ENCODE measurements at regions not wholly inside any gene's neighbourhood (a gene's known extent, or its start where the extent isn't known, plus 50 kb on each side); places are given as distances from the start of the nearest gene placed in this dataset.

- Mint-ChIP-seq H3K4me1 (no peaks in the 10 kb centered on the region), H3K27me3 (no peaks in the 10 kb centered on the region), H3K27ac (no peak overlapping the region), H3K36me3 (ENCODE audit: low read depth) (no peaks in the 10 kb centered on the region), H3K4me3 (no peak overlapping the region)
- DNase-seq: no peak
- H3K9me3 ChIP-seq (ENCODE audit: control insufficient read depth, low read length, poor library complexity, severe bottlenecking): no peaks in the 10 kb centered on the region
- ATAC-seq: no peak
Observed at GRCh38 chr16:49012961-49013726, 268.5 kb downstream of the CBLN1 start.

GRCh38 chr16:49011901-49012300 is 269.7 kb downstream of the CBLN1 start:
- H3K9me3 ChIP-seq (ENCODE audit: control insufficient read depth, low read length, poor library complexity, severe bottlenecking): no peaks in the 10 kb centered on the region
- no peak overlapping the region for H3K4me3 Mint-ChIP-seq
- DNase-seq: no peak
- no peak overlapping the region for H3K27ac Mint-ChIP-seq
- H3K36me3 Mint-ChIP-seq (ENCODE audit: low read depth): no peaks in the 10 kb centered on the region
- no peaks in the 10 kb centered on the region for H3K4me1 Mint-ChIP-seq
- no peak for ATAC-seq
- no peaks in the 10 kb centered on the region for H3K27me3 Mint-ChIP-seq

- H3K4me1 Mint-ChIP-seq: no peaks in the 10 kb centered on the region
- H3K4me3 Mint-ChIP-seq: no peak overlapping the region
- no peak overlapping the region for H3K27ac Mint-ChIP-seq
- no peak for ATAC-seq
- H3K36me3 Mint-ChIP-seq (ENCODE audit: low read depth): peaks cover 2% of the 10 kb centered on the region
- DNase-seq: no peak
- H3K27me3 Mint-ChIP-seq: no peaks in the 10 kb centered on the region
- H3K9me3 ChIP-seq (ENCODE audit: control insufficient read depth, low read length, poor library complexity, severe bottlenecking): no peaks in the 10 kb centered on the region
Observed at GRCh38 chr16:49010879-49011278, 270.8 kb downstream of the CBLN1 start.

- H3K36me3 Mint-ChIP-seq (ENCODE audit: low read depth): peaks cover 2% of the 10 kb centered on the region
- no peaks in the 10 kb centered on the region for H3K27me3 Mint-ChIP-seq
- no peak for ATAC-seq
- no peaks in the 10 kb centered on the region for H3K9me3 ChIP-seq (ENCODE audit: control insufficient read depth, low read length, poor library complexity, severe bottlenecking)
- H3K4me3 Mint-ChIP-seq: no peak overlapping the region
- DNase-seq: no peak
- H3K4me1 Mint-ChIP-seq: no peaks in the 10 kb centered on the region
- H3K27ac Mint-ChIP-seq: no peak overlapping the region
Observed at GRCh38 chr16:49010396-49010795, 271.2 kb downstream of the CBLN1 start.

GRCh38 chr16:49009204-49009603 is 272.4 kb downstream of the CBLN1 start:
- no peak overlapping the region for H3K4me3 Mint-ChIP-seq
- no peak for ATAC-seq
- DNase-seq: no peak
- H3K4me1 Mint-ChIP-seq: no peaks in the 10 kb centered on the region
- H3K9me3 ChIP-seq (ENCODE audit: control insufficient read depth, low read length, poor library complexity, severe bottlenecking): no peaks in the 10 kb centered on the region
- no peaks in the 10 kb centered on the region for H3K27me3 Mint-ChIP-seq
- peaks cover 2% of the 10 kb centered on the region for H3K36me3 Mint-ChIP-seq (ENCODE audit: low read depth)
- H3K27ac Mint-ChIP-seq: no peak overlapping the region

- no peak for ATAC-seq
Observed at GRCh38 chr16:49003992-49004391, 277.6 kb downstream of the CBLN1 start.

GRCh38 chr16:49003022-49003421 is 278.6 kb downstream of the CBLN1 start:
- no peak for ATAC-seq
- no peaks in the 10 kb centered on the region for H3K4me1 Mint-ChIP-seq
- no peaks in the 10 kb centered on the region for H3K27me3 Mint-ChIP-seq
- H3K36me3 Mint-ChIP-seq (ENCODE audit: low read depth): peaks cover 2% of the 10 kb centered on the region
- no peak for DNase-seq
- no peaks in the 10 kb centered on the region for H3K9me3 ChIP-seq (ENCODE audit: control insufficient read depth, low read length, poor library complexity, severe bottlenecking)
- H3K27ac Mint-ChIP-seq: no peak overlapping the region
- H3K4me3 Mint-ChIP-seq: no peak overlapping the region

More at GRCh38 chr16:49003992-49004391, 277.6 kb downstream of the CBLN1 start:
- H3K27me3 Mint-ChIP-seq: no peaks in the 10 kb centered on the region
- H3K9me3 ChIP-seq (ENCODE audit: control insufficient read depth, low read length, poor library complexity, severe bottlenecking): no peaks in the 10 kb centered on the region
- H3K27ac Mint-ChIP-seq: no peak overlapping the region
- H3K36me3 Mint-ChIP-seq (ENCODE audit: low read depth): peaks cover 2% of the 10 kb centered on the region
- no peak for DNase-seq
- no peak overlapping the region for H3K4me3 Mint-ChIP-seq
- H3K4me1 Mint-ChIP-seq: no peaks in the 10 kb centered on the region

- H3K27me3 Mint-ChIP-seq: no peaks in the 10 kb centered on the region
- ATAC-seq: no peak
- H3K4me3 Mint-ChIP-seq: no peak overlapping the region
- no peaks in the 10 kb centered on the region for H3K36me3 Mint-ChIP-seq (ENCODE audit: low read depth)
- DNase-seq: no peak
- no peak overlapping the region for H3K27ac Mint-ChIP-seq
- H3K9me3 ChIP-seq (ENCODE audit: control insufficient read depth, low read length, poor library complexity, severe bottlenecking): no peaks in the 10 kb centered on the region
- H3K4me1 Mint-ChIP-seq: no peaks in the 10 kb centered on the region
Observed at GRCh38 chr16:49000594-49000993, 281.0 kb downstream of the CBLN1 start.

GRCh38 chr16:48999508-48999907 is 282.1 kb downstream of the CBLN1 start:
- ATAC-seq (no peak), DNase-seq (no peak)
- Mint-ChIP-seq H3K4me3 (no peak overlapping the region), H3K36me3 (ENCODE audit: low read depth) (no peaks in the 10 kb centered on the region), H3K27me3 (no peaks in the 10 kb centered on the region), H3K4me1 (no peaks in the 10 kb centered on the region), H3K27ac (no peak overlapping the region)
- no peaks in the 10 kb centered on the region for H3K9me3 ChIP-seq (ENCODE audit: control insufficient read depth, low read length, poor library complexity, severe bottlenecking)

- Mint-ChIP-seq H3K4me1 (no peaks in the 10 kb centered on the region), H3K36me3 (ENCODE audit: low read depth) (no peaks in the 10 kb centered on the region), H3K27ac (no peak overlapping the region), H3K27me3 (no peaks in the 10 kb centered on the region), H3K4me3 (no peak overlapping the region)
- H3K9me3 ChIP-seq (ENCODE audit: control insufficient read depth, low read length, poor library complexity, severe bottlenecking): no peaks in the 10 kb centered on the region
- ATAC-seq (no peak), DNase-seq (no peak)
Observed at GRCh38 chr16:48999044-48999443, 282.6 kb downstream of the CBLN1 start.

- DNase-seq (no peak), ATAC-seq (no peak)
- H3K36me3 Mint-ChIP-seq (ENCODE audit: low read depth): no peaks in the 10 kb centered on the region
- no peaks in the 10 kb centered on the region for H3K9me3 ChIP-seq (ENCODE audit: control insufficient read depth, low read length, poor library complexity, severe bottlenecking)
- no peak overlapping the region for H3K27ac Mint-ChIP-seq
- H3K27me3 Mint-ChIP-seq: no peaks in the 10 kb centered on the region
- H3K4me3 Mint-ChIP-seq: no peak overlapping the region
- no peaks in the 10 kb centered on the region for H3K4me1 Mint-ChIP-seq
Observed at GRCh38 chr16:48997946-48998345, 283.7 kb downstream of the CBLN1 start.

- ATAC-seq: no peak
- no peak overlapping the region for H3K27ac Mint-ChIP-seq
- H3K4me1 Mint-ChIP-seq: no peaks in the 10 kb centered on the region
- no peaks in the 10 kb centered on the region for H3K27me3 Mint-ChIP-seq
- no peaks in the 10 kb centered on the region for H3K36me3 Mint-ChIP-seq (ENCODE audit: low read depth)
- no peak overlapping the region for H3K4me3 Mint-ChIP-seq
- no peak for DNase-seq
- H3K9me3 ChIP-seq (ENCODE audit: control insufficient read depth, low read length, poor library complexity, severe bottlenecking): no peaks in the 10 kb centered on the region
Observed at GRCh38 chr16:48997081-48997615, 284.5 kb downstream of the CBLN1 start.

GRCh38 chr16:48978501-48978900 is 303.1 kb downstream of the CBLN1 start:
- DNase-seq: no peak
- no peaks in the 10 kb centered on the region for H3K27me3 Mint-ChIP-seq
- ATAC-seq: no peak
- H3K27ac Mint-ChIP-seq: no peak overlapping the region
- no peak overlapping the region for H3K4me3 Mint-ChIP-seq
- no peaks in the 10 kb centered on the region for H3K9me3 ChIP-seq (ENCODE audit: control insufficient read depth, low read length, poor library complexity, severe bottlenecking)
- H3K36me3 Mint-ChIP-seq (ENCODE audit: low read depth): no peaks in the 10 kb centered on the region
- H3K4me1 Mint-ChIP-seq: no peaks in the 10 kb centered on the region

GRCh38 chr16:48972236-48972635 is 309.4 kb downstream of the CBLN1 start:
- no peak for ATAC-seq
- Mint-ChIP-seq H3K4me3 (no peak overlapping the region), H3K4me1 (no peaks in the 10 kb centered on the region), H3K27ac (no peak overlapping the region), H3K36me3 (ENCODE audit: low read depth) (no peaks in the 10 kb centered on the region), H3K27me3 (no peaks in the 10 kb centered on the region)
- no peaks in the 10 kb centered on the region for H3K9me3 ChIP-seq (ENCODE audit: control insufficient read depth, low read length, poor library complexity, severe bottlenecking)
- no peak for DNase-seq
